ENCODE measurements at regions not wholly inside any gene's neighbourhood (a gene's known extent, or its start where the extent isn't known, plus 50 kb on each side); places are given as distances from the start of the nearest gene placed in this dataset.

GRCh38 chr5:87074072-87074471, 193.6 kb upstream of the RASA1 start:
- no peak overlapping the region for H3K4me3 ChIP-seq (replicated peaks; ENCODE audit: insufficient read depth, low read length)
- no peaks in the 10 kb centered on the region for H3K27me3 ChIP-seq (ENCODE audit: insufficient read depth, poor library complexity, severe bottlenecking)
- no peak for DNase-seq (ENCODE audit: low read depth in 1 of 2, low spot score in 1 of 2)
- no peak overlapping the region for H3K27ac ChIP-seq (replicated peaks)
- TF ChIP-seq CTCF (IDR thresholded peaks at IDR 0.05; ENCODE audit: insufficient read depth, low read length) (no peak), GABPA (IDR thresholded peaks at IDR 0.05; ENCODE audit: low read depth) (no peak), POLR2AphosphoS5 (IDR thresholded peaks at IDR 0.05; ENCODE audit: low read depth) (no peak), SPI1 (IDR thresholded peaks at IDR 0.05; ENCODE audit: borderline replicate concordance, low read depth) (no peak), REST (IDR thresholded peaks at IDR 0.05; ENCODE audit: insufficient replicate concordance, low read depth) (no peak)

GRCh38 chr5:87074934-87075541, 192.6 kb upstream of the RASA1 start:
- TF ChIP-seq GABPA (IDR thresholded peaks at IDR 0.05; ENCODE audit: low read depth), result no peak
- peak; percentile 22; the same call in 1 of the 2 replicates for TF ChIP-seq SPI1 (IDR thresholded peaks at IDR 0.05; ENCODE audit: borderline replicate concordance, low read depth)
- no peak overlapping the region for H3K4me3 ChIP-seq (replicated peaks; ENCODE audit: insufficient read depth, low read length)
- no peak overlapping the region for H3K27ac ChIP-seq (replicated peaks)
- H3K27me3 ChIP-seq (ENCODE audit: insufficient read depth, poor library complexity, severe bottlenecking), result no peaks in the 10 kb centered on the region
- peak in 1 of 2 experiments; percentile 5 for DNase-seq (ENCODE audit: low read depth in 1 of 2, low spot score in 1 of 2)

- no peak for TF ChIP-seq SPI1 (IDR thresholded peaks at IDR 0.05; ENCODE audit: borderline replicate concordance, low read depth)
- TF ChIP-seq REST (IDR thresholded peaks at IDR 0.05; ENCODE audit: insufficient replicate concordance, low read depth), result no peak
- TF ChIP-seq POLR2AphosphoS5 (IDR thresholded peaks at IDR 0.05; ENCODE audit: low read depth), result no peak
- no peak for TF ChIP-seq CTCF (IDR thresholded peaks at IDR 0.05; ENCODE audit: insufficient read depth, low read length)
- TF ChIP-seq GABPA (IDR thresholded peaks at IDR 0.05; ENCODE audit: low read depth), result no peak
- H3K27ac ChIP-seq (replicated peaks), result no peak overlapping the region
- H3K27me3 ChIP-seq (ENCODE audit: insufficient read depth, poor library complexity, severe bottlenecking), result no peaks in the 10 kb centered on the region
- no peak overlapping the region for H3K4me3 ChIP-seq (replicated peaks; ENCODE audit: insufficient read depth, low read length)
- DNase-seq (ENCODE audit: low read depth in 1 of 2, low spot score in 1 of 2), result no peak
Measured at GRCh38 chr5:87076411-87076810, 191.3 kb upstream of the RASA1 start.

DNA sequence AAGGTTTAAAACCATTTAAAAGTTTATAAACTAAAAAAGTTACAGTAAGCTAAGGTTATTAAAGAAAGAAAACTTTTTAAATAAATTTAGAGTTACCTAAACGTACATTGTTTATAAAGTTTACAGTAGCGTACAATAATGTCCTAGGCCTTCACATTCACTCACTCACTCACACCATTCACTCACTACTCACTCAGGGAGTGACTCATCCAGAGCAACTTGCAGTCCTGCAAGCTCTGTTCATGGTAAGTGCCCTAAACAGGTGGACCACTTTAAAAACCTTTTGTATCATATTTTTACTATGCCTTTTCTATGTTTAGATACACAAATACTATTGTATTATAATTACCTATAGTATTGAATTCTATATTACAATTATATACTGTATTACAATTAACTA, 190.8 kb upstream of the RASA1 start:
- H3K27me3 ChIP-seq (ENCODE audit: insufficient read depth, poor library complexity, severe bottlenecking), result no peaks in the 10 kb centered on the region
- H3K4me3 ChIP-seq (replicated peaks; ENCODE audit: insufficient read depth, low read length), result no peak overlapping the region
- H3K27ac ChIP-seq (replicated peaks), result no peak overlapping the region
- DNase-seq (ENCODE audit: low read depth in 1 of 2, low spot score in 1 of 2), result no peak
- TF ChIP-seq CTCF (IDR thresholded peaks at IDR 0.05; ENCODE audit: insufficient read depth, low read length), result no peak

Measured in HL-60 (cell line).